IPS-18c (cell line): ENCODE measurements at regions not wholly inside any gene's neighbourhood (a gene's known extent, or its start where the extent isn't known, plus 50 kb on each side); places are given as distances from the start of the nearest gene placed in this dataset.
"Not testable (repeated sequence)": the region's sequence is repeated elsewhere in the genome, so short reads cannot be mapped to it uniquely, and the experiment has no call there.

ENCODE experiments used
- H3K4me3 ChIP-seq: 2 replicates; pipeline ENCODE4 v1.7.0; 2013; ENCODE audit warnings: low read depth, mild to moderate bottlenecking, low read length, moderate library complexity; ENCODE audit not compliant: insufficient read depth
- H3K9me3 ChIP-seq: one replicate; pipeline ENCODE4 v1.6.1; 2013; ENCODE audit warnings: mild to moderate bottlenecking, low read length, moderate library complexity; ENCODE audit not compliant: control insufficient read depth, insufficient read depth

- H3K9me3 ChIP-seq: no peaks in the 10 kb centered on the region
- H3K4me3 ChIP-seq: no peak overlapping the region
Measured at GRCh38 chr2:16396171-16396570, 269.5 kb downstream of the CYRIA start.

- H3K9me3 ChIP-seq: no peaks in the 10 kb centered on the region
- H3K4me3 ChIP-seq: no peak overlapping the region
Measured at GRCh38 chr2:16395601-16396000, 270.0 kb downstream of the CYRIA start.

GRCh38 chr2:16394986-16395550, 270.6 kb downstream of the CYRIA start:
- no peaks in the 10 kb centered on the region for H3K9me3 ChIP-seq
- no peak overlapping the region for H3K4me3 ChIP-seq

GRCh38 chr2:16394072-16394985, 271.3 kb downstream of the CYRIA start:
- H3K4me3 ChIP-seq: no peak overlapping the region; the same call in 1 of the 2 replicates
- H3K9me3 ChIP-seq: no peaks in the 10 kb centered on the region

GRCh38 chr2:16393500-16394071, 272.0 kb downstream of the CYRIA start:
- Histone ChIP-seq H3K4me3 (no peak overlapping the region), H3K9me3 (no peaks in the 10 kb centered on the region)

GRCh38 chr2:16392647-16393499, 272.8 kb downstream of the CYRIA start:
- Histone ChIP-seq H3K9me3 (no peaks in the 10 kb centered on the region), H3K4me3 (no peak overlapping the region)

- no peaks in the 10 kb centered on the region for H3K9me3 ChIP-seq
- H3K4me3 ChIP-seq: no peak overlapping the region
Measured at GRCh38 chr2:16391986-16392385, 273.6 kb downstream of the CYRIA start.

GRCh38 chr2:16390561-16390960, 275.1 kb downstream of the CYRIA start:
- Histone ChIP-seq H3K9me3 (no peaks in the 10 kb centered on the region), H3K4me3 (no peak overlapping the region)

GRCh38 chr2:16389611-16390010, 276.0 kb downstream of the CYRIA start:
- H3K9me3 ChIP-seq: no peaks in the 10 kb centered on the region

GRCh38 chr2:16388199-16388830, 277.3 kb downstream of the CYRIA start:
- not testable (repeated sequence) for H3K9me3 ChIP-seq, H3K4me3 ChIP-seq

More at GRCh38 chr2:16389611-16390010, 276.0 kb downstream of the CYRIA start:
- no peak overlapping the region for H3K4me3 ChIP-seq

GRCh38 chr2:16387461-16387984, 278.1 kb downstream of the CYRIA start:
- Histone ChIP-seq H3K9me3 (no peaks in the 10 kb centered on the region), H3K4me3 (no peak overlapping the region)

GRCh38 chr2:16386431-16386830, 279.2 kb downstream of the CYRIA start:
- H3K4me3 ChIP-seq: no peak overlapping the region
- no peaks in the 10 kb centered on the region for H3K9me3 ChIP-seq

GRCh38 chr2:16386031-16386430, 279.6 kb downstream of the CYRIA start:
- no peak overlapping the region for H3K4me3 ChIP-seq
- H3K9me3 ChIP-seq: no peaks in the 10 kb centered on the region

GRCh38 chr2:16385341-16385740, 280.3 kb downstream of the CYRIA start:
- Histone ChIP-seq H3K9me3 (no peaks in the 10 kb centered on the region), H3K4me3 (no peak overlapping the region)

- Histone ChIP-seq H3K9me3 (no peaks in the 10 kb centered on the region), H3K4me3 (no peak overlapping the region)
Measured at GRCh38 chr2:16383411-16383810, 282.2 kb downstream of the CYRIA start.

GRCh38 chr2:16382451-16382850, 283.2 kb downstream of the CYRIA start:
- Histone ChIP-seq H3K9me3 (no peaks in the 10 kb centered on the region), H3K4me3 (no peak overlapping the region)

- Histone ChIP-seq H3K9me3 (no peaks in the 10 kb centered on the region), H3K4me3 (no peak overlapping the region)
Measured at GRCh38 chr2:16381511-16381910, 284.1 kb downstream of the CYRIA start.
